Left lobe of liver (tissue), 2 donors: ENCODE measurements at regions not wholly inside any gene's neighbourhood (a gene's known extent, or its start where the extent isn't known, plus 50 kb on each side); places are given as distances from the start of the nearest gene placed in this dataset.

Experiments
- ATAC-seq: fragments of 200-7000 bp; cut with Tn5 transposase; one replicate; pipeline ENCODE4 v1.9.1; 2020; ENCODE audit warnings: mild to moderate bottlenecking, moderate library complexity
- DNase-seq: peaks from one replicate; pipeline ENCODE4 v3.0.0-alpha.2; 2020; ENCODE audit warnings: low spot score
- donor health status: DM: no; HTN: no; CAD: no; lungs with moderate emphysema.
- donor health status: DM: no; HTN: yes; CAD: no.

DNA sequence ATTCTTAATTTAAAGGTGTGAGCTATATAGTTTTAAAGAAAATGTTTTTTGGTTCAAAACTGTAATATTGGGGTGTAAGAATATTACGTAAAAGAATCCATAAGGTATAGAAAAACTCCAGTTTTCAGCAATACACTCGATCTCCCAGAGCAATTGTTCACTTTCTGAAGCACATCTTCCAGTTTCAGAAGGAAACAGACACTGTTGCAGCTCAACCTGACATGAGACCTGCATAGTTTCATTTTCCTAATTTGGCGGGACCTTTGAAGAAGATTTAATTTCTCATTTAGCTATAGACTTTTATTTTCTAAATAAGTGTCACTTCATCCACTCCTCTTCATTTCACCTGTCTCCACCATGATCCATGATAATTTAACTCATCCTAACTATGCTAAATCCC is 281.5 kb downstream of the HTR1B start:
- DNase-seq (no peak), ATAC-seq (no peak)

DNA sequence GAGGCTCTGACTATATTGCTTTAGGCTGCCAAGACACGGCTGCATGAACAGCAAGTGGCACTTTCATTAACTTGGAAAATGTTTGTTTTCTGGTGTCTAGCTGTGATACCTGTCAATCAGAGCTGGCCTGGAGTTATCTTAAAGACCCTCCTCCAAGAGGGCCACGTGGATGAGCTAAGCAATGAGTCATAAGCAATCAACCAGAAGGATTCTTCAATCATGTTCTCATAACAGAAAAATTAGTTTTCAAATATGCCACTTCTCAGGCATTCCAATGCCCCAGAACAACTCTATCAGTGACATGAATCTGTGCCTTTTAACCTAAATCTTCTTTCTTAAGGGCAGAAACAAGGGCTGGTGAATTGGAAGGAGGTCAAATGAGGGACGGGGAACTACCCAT is 283.0 kb downstream of the HTR1B start:
- ATAC-seq (no peak), DNase-seq (no peak)

DNA sequence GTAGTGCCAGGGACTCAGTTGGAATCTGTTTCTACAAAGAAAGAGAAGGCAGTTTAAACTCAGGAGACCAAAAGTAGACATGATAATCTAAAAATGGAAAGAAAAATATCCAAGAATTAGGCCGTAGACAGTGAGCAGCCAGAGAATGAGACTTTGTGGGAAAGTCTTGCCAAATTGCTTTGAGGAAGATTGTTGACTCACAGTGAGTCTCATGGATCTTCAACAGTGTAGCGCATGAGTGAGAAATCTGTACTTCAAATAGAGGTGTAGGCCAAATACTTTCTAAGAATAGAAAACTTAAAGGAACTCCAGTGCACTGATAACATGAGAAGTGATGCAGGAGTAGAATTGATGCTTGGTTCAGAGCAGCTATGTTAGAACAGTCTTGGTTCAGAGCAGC is 284.5 kb downstream of the HTR1B start:
- ATAC-seq, result no peak
- DNase-seq, result no peak

DNA sequence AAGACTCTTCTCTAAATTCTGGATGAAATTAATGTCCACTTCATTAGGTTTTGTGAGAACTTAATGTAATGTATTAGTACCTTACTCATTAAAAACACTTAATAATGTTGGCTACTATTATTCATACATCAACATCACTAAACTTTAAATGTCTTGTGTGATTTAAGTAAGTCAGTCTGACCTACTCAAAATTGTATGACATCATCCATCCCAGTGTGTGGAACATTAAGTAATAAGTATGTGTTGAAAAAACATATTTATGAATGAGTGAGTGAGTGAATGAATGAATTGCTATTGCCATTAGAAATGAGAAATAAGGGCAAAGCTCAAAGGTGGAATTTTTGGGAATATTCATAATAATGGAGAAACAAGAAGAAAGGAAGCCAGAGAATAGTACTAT is 285.8 kb downstream of the HTR1B start:
- no peak for ATAC-seq
- no peak for DNase-seq

DNA sequence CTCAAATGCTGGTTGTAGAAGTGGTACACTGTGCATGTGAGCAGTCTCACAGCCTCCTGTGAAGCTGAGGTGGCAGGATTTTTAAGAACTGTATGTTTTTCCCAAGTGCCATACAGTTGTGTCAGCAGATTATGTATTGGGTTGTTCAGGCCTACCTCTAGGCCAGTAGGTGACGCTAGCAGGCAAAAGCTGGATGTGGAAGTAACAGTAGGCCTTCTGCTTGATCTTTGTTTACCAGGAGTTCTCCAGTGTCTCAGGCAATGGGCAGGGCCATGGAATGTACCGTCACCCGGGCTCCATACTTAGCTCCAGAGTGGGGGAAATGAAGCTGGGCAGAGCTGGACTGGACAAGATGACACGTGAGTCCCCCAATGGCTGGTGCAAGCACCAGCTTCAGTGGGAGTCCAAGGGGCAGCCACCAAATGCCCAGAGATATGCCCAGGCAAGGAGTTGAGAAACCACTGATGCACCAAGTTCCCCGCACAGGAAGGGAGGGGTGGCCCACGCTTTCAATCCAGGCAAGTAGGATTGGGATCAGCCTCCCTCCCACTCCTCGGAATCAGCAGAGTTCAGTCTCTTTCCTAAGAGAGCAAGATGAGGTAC is 289.7 kb downstream of the HTR1B start:
- no peak for ATAC-seq
- DNase-seq, result no peak

DNA sequence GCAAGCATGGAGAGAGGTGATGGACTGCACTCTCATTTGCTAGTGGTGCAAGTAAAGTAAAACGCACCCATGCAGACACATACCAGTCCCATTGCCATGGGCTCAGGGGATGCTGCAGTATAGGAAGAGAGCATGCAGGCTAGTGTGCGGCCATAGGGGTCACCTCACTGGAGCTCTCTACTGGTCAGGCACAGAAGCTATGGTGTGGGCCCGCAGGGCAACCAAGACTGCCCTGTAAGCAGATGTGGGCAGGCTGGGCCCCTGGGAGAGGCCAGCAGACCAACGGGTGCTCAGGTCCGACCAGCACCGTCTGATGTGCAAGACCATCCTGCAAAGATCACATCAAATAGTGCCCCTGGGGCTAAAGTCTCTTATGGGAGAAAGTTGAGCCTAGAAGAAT is 290.7 kb downstream of the HTR1B start:
- ATAC-seq, result no peak
- no peak for DNase-seq

DNA sequence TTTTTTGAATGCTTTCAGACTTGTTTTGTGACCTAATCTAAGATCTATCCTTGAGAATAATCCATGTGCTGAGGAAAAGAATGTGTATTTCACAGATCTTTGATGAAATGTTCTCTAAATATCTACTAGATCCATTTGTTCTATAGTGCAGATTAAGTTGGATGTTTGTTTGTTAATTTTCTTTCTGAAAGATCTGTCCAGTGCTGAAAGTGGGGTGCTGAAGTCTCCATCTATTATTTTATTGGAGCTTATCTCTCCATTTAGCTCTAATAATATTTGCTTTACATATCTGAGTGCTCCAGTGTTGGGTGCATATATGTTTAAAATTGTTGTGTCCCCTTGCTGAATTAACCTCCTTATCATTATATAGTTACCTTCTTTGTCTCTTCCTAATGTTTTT is 303.6 kb downstream of the HTR1B start:
- ATAC-seq, result no peak

DNA sequence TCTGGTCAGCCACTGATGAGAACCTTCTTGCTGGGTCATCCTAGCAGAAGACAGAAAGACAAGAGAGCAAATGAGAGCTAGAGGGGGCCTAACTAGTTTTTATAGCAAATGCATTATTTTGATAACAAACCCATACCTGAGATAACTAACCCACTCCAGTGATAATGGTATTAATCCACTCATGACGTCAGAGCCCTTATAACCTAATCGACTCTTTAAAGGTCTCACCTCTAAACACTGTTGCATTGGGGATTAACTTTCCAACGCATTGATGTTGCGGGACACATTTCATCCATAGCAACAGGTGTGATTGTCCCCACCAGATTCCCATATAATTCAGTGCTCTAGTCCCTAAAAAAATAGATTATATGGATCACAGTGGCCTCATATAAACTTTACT is 312.1 kb downstream of the HTR1B start:
- ATAC-seq, result no peak
- no peak for DNase-seq

More for the DNA sequence above, 303.6 kb downstream of the HTR1B start:
- no peak for DNase-seq

DNA sequence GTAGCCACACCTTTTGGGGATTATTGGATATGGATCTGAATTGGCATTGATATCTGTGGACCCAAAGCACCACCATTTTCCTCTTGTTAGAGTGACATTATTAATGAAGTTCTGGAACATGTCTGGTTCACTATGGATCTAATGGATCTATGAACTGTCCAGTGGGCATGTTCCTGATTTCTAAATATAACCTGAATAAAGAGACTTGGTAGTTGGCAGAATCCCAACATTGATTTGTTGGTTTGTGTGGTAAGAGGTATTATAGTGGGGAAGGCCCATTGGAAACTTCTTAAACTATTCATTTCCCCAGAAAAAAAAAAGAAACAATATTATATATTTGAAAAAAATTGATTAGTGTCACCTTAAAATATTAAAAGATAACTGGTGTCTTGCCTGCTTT is 312.6 kb downstream of the HTR1B start:
- ATAC-seq, result peak; percentile 58
- DNase-seq, result no peak

DNA sequence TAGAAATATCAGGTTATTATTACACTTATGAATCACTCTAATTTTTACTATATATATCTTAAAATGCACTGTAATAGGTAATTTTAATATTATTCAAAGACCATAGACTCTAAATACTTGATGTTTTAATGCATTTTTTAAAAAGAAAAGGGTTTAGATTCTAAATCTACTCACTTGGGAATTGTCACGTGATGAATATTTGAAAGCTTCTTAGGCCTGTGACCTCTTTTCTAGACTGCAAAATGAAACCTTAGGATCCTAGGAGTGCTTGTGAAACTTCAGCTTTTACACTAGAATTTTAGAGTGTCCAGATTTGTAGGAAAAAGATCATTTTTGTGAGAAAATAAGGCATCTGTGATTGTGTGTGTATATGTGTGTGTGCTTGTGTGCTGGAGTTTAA is 318.0 kb downstream of the HTR1B start:
- ATAC-seq (no peak), DNase-seq (no peak)

DNA sequence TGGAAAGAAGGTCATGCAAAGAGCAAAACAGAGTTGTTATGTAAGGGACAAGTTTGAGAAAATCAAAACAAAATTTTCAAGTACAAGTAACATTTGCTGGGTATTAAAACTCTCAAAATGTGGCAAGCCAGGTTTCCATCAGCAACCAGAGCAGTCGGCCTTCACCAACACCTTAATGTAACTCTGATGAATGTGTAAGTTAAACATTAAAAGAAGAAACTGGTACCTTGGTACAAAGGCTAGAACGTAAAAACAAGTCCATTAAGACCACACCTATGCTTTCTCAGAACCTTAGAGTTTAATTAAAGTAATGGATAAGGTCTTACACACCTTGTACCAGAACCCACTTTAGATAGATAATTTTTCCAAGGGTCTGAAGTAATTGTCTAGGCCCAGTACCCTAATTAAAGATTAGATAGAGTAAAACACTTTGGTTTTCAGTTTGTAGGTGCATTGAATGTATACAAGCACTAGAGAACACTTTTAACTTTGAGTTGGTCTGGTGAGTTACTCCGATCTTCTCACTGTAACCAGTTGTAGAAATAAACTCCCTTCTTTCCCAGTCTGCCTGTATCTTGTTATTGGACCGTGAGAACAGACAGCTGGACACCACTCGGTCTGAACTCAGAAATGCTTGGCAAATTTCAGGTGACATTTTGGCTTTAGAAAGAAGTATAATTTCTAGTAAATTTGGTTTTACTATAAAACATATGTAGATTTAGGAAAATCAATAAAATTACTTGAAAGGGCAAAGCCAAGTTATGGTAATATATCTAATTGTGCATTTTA is 319.4 kb downstream of the HTR1B start:
- DNase-seq (no peak), ATAC-seq (no peak)

DNA sequence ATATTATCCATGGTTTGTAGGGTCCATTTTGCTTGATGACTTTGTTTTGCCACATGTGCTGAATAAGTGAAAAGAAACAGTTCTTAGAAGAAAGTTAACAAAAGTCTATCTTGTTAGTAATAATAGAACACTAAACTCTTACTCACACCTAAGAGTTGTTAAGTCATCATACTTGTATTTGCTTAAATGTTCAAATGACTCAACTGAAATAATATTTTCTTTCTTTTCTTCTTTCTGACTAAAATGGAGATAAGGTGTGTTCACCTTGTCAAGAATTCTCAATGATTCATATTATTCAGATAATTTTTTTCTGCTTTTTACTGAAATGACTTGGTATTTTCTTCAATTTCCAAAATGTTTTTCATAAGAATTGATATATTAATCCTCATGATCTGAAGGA is 327.2 kb downstream of the HTR1B start:
- ATAC-seq (no peak), DNase-seq (no peak)

DNA sequence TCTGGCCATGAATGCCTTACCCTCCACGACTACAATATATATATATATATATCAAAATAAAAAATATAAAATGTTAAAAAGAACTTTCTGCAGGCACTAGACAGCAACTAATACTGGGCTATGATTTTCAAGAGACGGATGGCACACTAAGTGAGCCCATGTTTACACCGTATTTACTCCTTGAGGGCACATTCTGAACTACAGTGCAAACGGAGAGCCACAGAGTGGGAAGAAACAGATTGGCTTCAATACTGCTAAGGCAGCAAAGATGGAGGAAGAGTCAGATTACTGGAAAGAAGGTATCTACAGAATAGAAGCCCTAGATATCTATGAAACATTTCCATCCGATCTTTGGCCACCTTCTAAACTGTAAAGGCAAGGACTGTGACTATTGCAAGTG is 330.3 kb downstream of the HTR1B start:
- ATAC-seq, result no peak
- DNase-seq, result no peak

DNA sequence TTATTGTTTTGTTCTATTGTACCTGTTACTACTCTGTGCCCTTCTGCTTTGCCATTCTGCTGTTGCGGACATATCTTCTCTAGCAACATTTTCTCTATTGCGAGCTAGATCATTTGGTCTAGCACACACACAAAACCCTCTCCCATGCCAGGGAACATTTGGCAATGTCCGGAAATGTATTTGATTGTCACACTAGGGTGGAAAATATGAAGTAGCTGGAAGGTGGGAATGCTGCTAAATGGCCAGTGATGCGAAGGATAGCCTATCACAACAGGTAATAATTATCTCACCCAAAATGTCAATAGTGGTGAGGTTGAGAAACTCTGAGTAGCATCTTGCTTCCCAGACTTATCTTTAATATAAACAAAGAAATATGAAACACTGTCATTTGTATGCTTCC is 331.9 kb downstream of the HTR1B start:
- no peak for DNase-seq
- no peak for ATAC-seq

DNA sequence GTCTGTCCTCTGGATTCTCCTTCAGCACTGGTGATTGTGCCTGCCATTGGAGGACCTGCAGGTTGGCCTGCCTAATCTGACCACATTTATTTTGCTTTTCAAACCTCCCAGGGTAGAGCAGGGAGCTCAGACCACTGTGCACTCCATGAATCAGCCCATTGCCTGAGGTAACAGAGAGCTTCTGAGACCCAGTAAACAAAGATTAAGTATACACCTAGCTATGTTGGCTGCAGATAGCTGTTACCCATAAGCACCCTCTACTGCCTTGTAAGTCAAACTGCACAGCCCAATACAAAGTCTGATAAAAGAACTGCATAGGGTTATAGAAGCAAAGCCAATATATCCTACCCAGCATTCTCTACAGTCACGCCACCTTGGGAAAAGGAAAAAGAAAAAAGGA is 338.7 kb downstream of the HTR1B start:
- ATAC-seq (peak; percentile 100), DNase-seq (no peak)

DNA sequence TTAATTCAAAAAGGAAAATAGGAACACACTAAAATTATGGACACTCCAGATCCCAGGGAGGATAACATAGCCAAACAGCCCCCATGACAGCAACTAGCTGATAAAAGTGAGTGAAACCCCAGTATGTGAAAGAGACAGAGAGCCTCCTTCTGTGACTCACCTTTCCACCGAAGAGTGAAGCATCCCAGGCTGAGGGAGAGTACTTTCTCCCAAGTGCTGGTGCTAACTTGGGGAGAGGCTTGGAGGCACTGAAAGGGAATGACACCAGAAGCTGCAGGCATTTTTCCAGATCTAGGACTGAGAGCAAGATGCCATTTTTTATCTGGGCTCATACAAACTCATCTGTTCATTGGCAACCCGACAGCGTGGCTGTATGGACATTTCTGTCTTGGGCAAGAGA is 339.8 kb downstream of the HTR1B start:
- DNase-seq (no peak), ATAC-seq (no peak)

DNA sequence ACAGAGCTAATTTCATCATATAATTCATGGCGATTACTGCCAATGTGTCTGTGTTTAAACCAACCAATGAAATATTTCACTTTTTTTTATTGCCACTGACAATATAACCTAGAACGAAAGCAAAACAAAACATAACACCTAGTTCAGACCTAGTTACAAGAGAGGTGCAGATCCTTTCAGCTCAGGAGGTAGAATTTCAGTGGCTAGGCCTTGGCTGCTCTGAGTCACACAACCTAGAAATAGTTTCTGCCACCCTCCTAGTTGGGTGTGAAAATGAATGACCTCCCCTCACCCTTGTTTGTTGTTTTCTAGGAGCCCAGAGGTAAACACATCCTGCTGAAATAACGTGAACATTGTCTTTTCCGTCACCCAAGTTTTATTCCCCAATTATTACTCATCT is 356.3 kb downstream of the HTR1B start:
- no peak for ATAC-seq
- no peak for DNase-seq

DNA sequence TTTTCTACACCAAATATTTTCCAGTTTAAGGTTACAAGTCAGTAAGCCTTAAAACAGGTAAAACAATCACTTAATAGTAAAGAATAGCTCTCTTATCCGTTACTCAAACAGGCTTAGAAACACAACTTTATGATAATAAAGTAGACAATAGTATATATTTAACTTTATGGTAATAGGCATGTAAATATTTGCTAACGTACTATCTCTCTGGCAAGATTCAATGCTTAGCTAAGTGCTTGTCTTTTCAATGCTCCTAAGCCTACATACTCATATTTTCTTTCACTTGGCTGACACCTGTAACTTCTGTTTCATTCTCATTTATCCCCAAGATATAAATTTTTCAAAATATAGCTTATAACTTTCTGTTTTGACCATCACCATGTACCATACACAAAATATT is 358.2 kb downstream of the HTR1B start:
- ATAC-seq, result no peak

DNA sequence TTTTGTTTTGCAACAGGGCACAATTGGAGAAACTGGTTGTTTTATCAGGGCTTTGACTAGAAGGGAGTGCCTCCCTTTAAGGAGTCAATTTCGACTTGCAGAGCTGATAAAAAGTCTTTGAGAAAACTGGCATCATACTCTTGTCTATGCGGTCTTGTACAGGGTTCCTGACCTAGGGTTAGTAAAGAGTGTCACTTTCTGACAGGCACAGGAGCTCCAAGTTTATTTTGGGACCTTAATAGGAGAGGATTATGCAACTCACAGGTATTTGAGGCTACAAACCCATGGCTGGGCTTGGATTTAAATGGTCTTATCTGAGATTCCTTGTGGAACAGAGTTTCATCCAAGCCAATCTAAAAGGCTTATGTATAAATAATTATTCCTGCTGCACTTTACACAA is 365.4 kb downstream of the HTR1B start:
- ATAC-seq, result peak; percentile 31

More for the DNA sequence above, 358.2 kb downstream of the HTR1B start:
- no peak for DNase-seq

DNA sequence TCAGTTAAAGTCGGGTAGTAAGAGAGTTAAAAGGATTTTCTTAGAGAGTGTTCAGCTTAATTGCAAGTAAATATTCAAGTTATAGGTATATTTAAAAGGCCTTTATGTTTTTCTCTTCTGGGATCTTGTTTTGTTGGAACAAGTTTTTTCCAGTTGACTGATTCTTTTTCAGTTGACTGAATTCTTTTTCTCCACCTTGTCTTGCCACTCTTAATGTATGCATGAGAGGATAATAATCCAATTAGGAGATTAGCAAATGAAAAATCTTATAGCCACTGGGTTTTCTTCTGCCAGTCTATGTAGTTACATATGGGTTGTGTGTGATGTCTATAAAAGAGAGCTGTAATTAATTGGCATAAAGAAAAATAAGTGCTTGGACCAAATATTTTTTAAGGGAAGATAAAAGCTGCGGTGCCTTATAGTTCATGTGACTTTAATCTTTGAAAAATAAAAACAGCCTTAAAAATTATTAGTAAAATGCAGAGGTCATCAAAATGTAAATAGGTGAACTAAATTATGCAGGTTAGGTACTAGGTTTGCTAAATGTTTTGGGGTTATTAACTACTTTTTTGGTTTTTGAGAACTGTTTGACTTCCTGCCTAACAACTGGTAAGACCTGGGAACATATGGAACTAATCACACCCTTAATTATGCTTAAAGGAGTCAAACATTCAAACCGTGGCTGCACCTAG is 367.2 kb downstream of the HTR1B start:
- no peak for ATAC-seq
- DNase-seq, result no peak

More for the DNA sequence above, 365.4 kb downstream of the HTR1B start:
- DNase-seq, result no peak

DNA sequence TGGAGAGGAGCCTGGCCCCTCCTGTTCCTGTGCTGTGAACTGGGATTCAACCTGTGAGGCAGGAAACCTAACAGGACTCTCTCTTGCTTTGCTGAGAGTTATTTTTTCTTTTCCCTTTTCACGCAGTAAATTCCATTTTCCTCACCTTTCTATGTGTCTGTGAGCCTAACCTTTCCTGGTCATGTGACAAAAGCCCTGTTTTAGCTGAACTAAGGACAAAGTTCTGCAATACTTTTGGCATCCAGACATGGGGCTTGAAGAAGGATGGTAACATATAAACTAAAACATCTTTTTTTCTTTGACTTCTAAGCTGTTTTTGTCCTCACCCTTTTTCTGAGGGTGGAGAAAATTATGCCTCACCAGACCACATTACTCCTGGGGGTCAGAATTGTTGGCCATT is 368.5 kb downstream of the HTR1B start:
- peak; percentile 86 for ATAC-seq
- DNase-seq, result no peak

DNA sequence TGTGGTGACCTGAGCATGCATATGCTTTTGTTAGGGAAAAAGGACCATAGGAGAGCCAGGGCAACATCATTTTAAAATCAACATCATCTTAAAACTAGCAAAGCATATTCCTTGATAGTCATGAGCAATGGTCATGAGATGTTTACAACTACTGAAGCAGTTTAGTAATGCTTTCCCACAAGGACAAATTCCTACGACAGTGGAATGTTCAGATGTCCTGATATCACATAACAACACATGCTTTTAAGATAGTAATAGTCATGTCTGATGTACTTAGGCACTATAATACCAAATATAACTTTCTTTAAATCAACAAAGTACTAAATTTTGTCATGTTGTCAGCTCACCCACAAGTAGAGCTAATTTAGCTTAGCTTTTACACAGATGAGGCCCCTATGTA is 370.3 kb downstream of the HTR1B start:
- no peak for ATAC-seq

More for the DNA sequence above, 370.3 kb downstream of the HTR1B start:
- no peak for DNase-seq
